ENCODE measurements at regions not wholly inside any gene's neighbourhood (a gene's known extent, or its start where the extent isn't known, plus 50 kb on each side); places are given as distances from the start of the nearest gene placed in this dataset.

DNA sequence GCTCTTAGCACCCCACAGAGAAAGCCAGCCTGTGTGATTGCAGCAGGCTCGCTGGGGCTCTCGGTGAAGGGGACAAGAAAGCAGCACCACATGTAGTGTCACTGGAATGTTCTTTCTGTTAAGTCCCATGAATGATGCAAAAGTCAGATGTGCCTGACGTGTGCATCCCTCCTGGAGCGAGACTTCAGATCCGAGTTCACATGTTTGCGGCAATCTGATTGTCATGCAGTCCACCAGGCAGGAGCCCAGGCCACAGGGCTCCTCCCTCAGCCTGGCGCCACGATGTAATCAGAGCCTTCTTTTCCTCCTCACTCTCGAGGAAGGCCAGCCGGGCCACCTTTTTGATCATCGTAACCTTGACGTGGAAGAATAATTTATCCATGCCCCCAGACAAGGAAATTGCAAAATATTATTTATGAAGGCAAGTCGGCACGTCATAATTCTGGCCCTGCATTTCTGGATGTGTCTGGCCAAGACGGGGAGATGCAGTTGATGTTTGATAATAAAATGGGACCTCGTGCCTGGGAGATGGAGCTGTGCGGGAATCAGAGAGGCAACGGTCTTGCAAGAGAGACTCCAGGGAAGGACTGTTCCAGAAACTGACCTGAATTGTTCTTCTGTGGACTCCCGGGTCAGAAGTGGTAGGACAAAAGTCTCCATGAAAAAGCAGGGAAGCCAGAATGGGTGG, 214.6 kb downstream of the PHETA1 start:
- TF ChIP-seq, protein P1, sequence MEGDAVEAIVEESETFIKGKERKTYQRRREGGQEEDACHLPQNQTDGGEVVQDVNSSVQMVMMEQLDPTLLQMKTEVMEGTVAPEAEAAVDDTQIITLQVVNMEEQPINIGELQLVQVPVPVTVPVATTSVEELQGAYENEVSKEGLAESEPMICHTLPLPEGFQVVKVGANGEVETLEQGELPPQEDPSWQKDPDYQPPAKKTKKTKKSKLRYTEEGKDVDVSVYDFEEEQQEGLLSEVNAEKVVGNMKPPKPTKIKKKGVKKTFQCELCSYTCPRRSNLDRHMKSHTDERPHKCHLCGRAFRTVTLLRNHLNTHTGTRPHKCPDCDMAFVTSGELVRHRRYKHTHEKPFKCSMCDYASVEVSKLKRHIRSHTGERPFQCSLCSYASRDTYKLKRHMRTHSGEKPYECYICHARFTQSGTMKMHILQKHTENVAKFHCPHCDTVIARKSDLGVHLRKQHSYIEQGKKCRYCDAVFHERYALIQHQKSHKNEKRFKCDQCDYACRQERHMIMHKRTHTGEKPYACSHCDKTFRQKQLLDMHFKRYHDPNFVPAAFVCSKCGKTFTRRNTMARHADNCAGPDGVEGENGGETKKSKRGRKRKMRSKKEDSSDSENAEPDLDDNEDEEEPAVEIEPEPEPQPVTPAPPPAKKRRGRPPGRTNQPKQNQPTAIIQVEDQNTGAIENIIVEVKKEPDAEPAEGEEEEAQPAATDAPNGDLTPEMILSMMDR (IDR thresholded peaks at IDR 0.05; ENCODE audit: low read depth, low read length): no peak
- TF ChIP-seq EZH2phosphoT487 (IDR thresholded peaks at IDR 0.05; ENCODE audit: low read depth): no peak

Measured in OCI-LY3 (cell line).